HG02884 (cell line): ENCODE measurements at regions not wholly inside any gene's neighbourhood (a gene's known extent, or its start where the extent isn't known, plus 50 kb on each side); places are given as distances from the start of the nearest gene placed in this dataset.
A peak's percentile ranks its signal among the peaks of the same experiment; 100 is the strongest.

Experiments used
- ATAC-seq: cut with Tn5 transposase; IDR thresholded peaks from one replicate; pipeline ENCODE4 v1.9.1; 2021; ENCODE audit warnings: mild to moderate bottlenecking, moderate library complexity; ENCODE audit not compliant: unreplicated experiment

DNA sequence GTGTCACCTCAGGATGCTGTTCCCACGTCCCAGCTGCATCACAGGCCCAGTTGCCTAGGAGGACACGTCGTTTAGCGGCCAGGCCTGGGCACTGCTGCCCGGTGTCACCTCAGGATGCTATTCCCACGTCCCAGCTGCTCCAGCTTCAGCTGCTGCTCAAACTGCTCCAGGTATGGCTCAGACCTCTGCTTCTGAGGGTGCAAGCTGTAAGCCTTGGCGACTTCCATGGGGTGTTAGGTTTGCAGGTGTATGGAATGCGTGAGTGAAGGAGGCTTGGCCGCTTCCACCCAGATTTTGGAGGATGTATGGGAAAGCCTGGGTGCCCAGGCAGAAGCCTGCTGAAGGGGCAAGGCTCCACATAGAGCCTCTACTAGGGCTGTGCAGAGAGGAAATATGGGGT, 205.3 kb upstream of the B3GAT1 start:
- ATAC-seq, result no peak

GRCh38 chr11:134616038-134616437, 204.0 kb upstream of the B3GAT1 start:
- ATAC-seq, result no peak

DNA sequence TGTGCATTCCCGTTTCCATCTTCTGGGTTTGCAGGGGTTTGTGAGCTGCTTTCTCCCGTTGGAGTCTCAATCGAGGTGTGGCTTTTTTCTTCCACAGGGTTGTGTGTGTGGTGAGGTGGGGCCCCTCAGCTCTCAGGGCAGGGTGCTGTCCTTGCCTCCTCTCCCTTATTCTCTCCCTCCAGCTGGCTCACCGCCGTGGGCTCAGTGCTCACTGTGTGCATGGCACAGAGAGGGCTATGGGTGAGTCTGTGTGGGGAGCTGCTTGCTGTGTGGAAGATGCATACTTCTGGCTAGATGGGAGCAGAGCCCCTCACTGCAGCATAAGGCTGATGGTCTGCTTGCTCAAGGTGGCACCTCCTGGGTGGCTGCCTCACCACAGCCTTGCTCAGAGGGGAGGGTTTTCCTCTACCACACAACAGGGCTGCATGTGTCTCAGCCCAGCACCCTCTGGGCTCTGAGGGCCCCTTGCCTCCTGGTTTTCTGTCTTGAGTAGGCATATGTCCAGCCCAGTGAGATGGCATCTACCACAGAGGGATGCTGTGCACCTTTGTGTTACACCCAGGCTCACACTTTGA, 203.1 kb upstream of the B3GAT1 start:
- ATAC-seq, result no peak

- ATAC-seq, result no peak
These were observed 202.1 kb upstream of the B3GAT1 start for GRCh38 chr11:134614141-134614540.

DNA sequence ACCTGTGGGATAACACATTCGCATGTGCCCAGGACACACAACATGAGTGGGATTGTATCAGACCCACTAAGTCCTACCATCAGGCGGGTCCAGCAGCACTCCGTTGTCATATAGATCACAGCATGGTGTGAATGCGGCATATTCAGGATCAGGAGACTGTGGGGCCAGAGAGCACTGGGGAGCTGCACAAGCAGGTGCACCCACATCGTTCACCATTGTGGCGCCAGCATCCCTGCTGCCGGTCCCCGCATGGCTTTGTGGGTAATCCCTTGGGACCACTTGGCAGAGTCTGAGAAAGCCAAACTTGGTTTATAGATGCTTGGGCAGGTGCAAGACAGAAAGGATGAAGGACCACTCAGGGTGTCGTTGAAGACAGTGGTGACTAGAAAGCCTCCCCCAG, 201.6 kb upstream of the B3GAT1 start:
- ATAC-seq, result no peak

- ATAC-seq, result no peak
These were observed 200.3 kb upstream of the B3GAT1 start for GRCh38 chr11:134612140-134613030.

- no peak for ATAC-seq
These were observed 199.5 kb upstream of the B3GAT1 start for GRCh38 chr11:134611537-134611936.

DNA sequence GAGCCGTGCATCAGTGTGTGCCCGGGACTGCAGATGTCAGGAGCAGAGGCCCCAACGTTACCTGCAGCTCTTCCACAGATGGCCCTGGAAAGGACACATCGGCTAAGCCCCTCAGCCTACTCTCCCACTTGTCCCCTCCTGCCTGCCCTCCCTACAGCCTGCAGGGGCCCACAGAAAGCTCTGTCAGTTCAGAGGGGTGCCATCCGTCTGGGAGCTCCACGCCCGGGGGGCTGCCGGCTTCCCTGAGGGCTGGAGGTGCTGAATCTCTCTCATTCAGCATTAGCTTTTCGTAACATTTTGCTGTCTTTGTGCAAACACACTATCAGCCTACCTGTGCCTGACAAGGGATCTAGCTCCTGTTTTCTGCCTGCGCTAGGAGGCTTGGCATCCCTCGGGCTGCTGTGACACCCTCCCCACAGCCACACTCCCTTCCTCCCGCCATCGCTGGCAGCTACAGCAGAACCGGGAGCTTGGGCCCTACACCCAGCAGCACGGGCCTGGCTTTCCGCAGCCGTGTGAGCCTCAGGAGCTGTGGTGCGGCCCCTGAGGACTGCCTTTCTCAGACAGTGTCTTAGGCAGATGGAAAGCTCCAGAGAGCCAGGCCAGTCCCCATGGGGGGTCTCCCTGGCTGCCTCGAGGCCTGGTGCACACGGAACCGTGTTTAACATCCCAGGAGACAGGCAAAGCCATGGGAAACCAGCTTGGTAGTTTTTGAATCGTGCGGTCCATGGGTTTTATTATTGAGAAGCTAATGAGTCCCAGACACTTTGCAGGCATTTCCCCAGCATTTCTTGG, 198.3 kb upstream of the B3GAT1 start:
- no peak for ATAC-seq

DNA sequence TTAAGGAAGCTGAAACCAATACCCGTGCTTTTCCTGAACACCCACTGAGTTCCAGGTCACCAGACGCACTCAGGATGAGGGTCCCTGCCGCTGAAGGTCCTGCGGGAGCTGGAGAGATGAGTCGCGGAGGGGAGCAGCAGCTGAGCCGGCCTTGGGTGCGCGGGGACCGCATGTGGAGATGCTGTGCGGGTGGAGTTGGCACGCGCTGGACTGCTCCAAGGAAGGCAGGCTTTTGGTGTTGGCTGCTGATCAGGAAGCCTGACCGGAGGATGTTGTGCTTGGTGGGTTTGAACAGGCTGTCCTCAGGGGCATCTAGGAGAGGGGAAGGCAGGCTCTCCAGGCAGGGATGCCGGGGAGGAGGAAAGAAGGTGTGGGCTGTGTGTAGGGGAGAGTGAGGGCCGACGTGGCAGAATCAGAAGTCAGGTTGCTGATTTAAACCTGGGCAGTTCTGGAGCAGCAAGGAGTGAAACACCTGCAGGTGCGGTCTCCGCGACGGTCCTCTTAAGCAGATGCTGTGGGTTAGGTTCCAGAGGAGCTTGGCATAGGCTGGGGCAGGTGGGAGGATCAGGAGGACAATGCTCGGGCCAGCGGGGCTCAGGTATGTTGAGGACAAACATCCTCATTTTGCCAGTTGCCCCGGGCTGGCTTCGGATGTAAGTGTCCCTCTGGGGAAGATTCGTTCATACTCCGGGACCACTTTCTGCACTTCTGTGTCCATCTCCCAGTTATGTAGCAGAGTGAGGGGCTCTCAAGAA, 197.5 kb upstream of the B3GAT1 start:
- no peak for ATAC-seq

DNA sequence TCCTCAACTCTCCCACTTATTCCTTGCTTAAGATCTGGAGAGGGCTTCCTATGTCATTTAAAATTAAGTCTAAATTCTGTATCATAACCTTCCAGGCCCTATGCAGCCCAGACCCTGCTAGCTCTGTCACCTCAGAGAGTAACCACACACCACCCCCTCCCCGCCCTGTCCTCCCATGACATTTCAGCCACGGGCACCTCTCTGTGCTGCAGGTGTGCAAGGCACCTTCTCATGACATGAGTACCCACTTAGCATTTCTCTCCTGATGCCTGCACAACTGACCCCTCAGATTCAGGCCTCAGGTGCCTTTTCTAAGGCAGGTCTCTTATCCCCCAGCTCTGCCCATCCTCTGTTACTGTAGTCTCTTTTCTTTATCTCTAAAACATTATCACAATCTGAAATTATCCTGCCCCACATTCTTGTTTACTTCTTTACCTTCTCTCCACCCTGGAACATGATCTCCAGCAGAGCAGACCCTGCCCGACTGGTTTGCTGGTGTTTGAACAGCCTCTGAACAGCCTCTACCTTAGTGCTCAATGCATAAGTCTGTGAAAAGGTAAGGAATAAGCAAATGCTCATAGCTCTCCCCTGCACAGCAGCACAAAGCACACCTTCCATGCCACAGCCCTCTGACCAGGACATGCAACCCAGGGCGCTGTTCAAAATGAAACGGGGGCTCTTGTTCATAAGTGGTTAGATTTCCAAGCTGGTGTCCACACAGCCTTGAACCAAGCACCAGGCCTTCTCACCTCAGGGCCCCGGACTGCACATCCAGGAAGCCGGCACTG, 196.1 kb upstream of the B3GAT1 start:
- ATAC-seq, result no peak

- no peak for ATAC-seq
These were observed 194.2 kb upstream of the B3GAT1 start for GRCh38 chr11:134606251-134606650.

- ATAC-seq, result no peak
These were observed 192.8 kb upstream of the B3GAT1 start for GRCh38 chr11:134604886-134605285.

DNA sequence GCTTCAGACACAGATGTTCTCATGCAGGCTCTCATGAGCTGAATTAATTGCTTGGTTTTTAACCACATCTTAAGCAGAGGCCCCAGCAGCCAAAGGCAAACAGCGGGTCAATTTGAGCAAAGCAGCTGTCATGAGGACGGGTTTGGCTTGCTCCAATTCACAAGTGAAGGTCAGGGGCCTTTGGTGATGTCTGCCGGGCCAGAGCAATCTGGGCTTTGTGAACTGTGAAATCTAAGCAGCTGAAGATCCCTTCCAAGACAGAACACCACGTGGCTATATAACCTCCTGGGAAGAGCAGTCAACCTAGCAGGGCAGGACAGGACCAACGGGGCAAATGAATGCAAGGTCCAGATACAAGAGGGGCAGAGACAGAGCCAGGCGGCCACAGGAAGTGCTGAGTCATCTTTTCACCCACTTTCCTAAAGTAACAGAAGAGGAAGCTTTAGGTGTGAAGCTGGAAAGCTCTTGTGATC, 187.3 kb upstream of the B3GAT1 start:
- no peak for ATAC-seq

- ATAC-seq, result no peak
These were observed 186.3 kb upstream of the B3GAT1 start for GRCh38 chr11:134598368-134598767.

- ATAC-seq, result no peak
These were observed 185.4 kb upstream of the B3GAT1 start for GRCh38 chr11:134597452-134597851.

GRCh38 chr11:134596404-134596803, 184.4 kb upstream of the B3GAT1 start:
- no peak for ATAC-seq

GRCh38 chr11:134592391-134592990, 180.4 kb upstream of the B3GAT1 start:
- ATAC-seq, result peak; percentile 75

DNA sequence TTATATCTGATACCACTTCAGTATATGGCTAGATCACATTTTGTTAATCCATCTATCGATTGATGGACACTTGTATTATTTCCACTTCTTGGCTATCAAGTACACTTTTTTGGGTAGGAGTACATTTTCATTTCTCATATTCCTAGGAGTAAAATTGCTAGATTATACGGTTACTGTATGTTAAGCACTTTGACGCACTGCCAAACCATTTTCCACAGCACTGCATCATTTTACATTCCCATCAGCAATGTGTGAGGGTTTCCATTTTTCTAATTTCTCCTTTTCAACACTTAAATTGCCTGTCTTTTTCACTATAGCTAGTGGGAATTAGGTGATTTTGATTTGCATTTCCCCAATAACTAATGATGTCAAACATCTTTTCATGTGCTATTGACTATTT, 179.3 kb upstream of the B3GAT1 start:
- ATAC-seq, result no peak

DNA sequence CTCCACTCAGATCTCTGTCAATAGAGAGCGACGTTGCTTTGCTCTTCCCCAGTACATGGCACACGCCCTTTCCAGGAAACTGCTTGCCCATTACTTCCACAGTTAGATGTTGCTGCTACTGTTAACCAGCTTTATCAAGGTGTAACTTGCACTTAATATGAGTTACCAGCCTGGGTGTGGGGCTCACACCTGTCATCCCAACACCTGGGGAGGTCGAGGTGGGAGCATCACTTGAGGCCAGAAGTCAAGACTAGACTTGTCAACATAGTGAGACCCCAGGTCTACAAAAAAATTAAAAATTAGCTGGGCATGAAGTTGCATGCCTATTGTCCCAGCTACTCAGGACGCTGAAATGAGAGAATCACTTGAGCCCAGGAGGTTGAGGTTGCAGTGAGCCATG, 177.1 kb upstream of the B3GAT1 start:
- no peak for ATAC-seq
